ENCODE measurements at regions not wholly inside any gene's neighbourhood (a gene's known extent, or its start where the extent isn't known, plus 50 kb on each side); places are given as distances from the start of the nearest gene placed in this dataset.

DNA sequence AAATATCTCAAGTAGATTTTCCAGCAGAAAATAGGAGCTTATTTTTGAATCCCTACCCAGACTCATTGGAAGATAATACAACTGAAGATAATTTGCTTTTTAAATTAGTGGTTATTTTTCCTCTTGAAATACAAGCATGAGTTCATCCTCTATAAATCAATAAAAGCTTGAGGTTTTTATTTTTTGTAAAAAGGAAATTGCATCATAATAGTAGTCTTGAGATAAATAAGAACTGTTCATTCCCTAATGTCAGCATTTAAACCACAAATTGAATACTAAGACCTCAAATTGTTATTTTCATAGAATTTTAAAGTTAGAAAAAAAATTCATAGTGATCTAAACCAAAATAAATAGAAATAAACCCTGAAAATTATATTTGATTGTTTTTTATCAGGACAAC lies 719.1 kb downstream of the CD109 start:
- TF ChIP-seq TOX (CRISPR knock-in tag; IDR thresholded peaks at IDR 0.05; ENCODE audit: borderline replicate concordance) (no peak), GLIS3 (CRISPR knock-in tag; IDR thresholded peaks at IDR 0.05) (no peak), TCF4 (CRISPR knock-in tag; IDR thresholded peaks at IDR 0.05; ENCODE audit: borderline replicate concordance) (no peak), ZFP30 (CRISPR knock-in tag; IDR thresholded peaks at IDR 0.05) (no peak)
- TF ChIP-seq, protein P1, sequence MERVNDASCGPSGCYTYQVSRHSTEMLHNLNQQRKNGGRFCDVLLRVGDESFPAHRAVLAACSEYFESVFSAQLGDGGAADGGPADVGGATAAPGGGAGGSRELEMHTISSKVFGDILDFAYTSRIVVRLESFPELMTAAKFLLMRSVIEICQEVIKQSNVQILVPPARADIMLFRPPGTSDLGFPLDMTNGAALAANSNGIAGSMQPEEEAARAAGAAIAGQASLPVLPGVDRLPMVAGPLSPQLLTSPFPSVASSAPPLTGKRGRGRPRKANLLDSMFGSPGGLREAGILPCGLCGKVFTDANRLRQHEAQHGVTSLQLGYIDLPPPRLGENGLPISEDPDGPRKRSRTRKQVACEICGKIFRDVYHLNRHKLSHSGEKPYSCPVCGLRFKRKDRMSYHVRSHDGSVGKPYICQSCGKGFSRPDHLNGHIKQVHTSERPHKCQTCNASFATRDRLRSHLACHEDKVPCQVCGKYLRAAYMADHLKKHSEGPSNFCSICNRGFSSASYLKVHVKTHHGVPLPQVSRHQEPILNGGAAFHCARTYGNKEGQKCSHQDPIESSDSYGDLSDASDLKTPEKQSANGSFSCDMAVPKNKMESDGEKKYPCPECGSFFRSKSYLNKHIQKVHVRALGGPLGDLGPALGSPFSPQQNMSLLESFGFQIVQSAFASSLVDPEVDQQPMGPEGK (CRISPR knock-in tag; IDR thresholded peaks at IDR 0.05; ENCODE audit: borderline replicate concordance), result no peak
- TF ChIP-seq, protein P2, sequence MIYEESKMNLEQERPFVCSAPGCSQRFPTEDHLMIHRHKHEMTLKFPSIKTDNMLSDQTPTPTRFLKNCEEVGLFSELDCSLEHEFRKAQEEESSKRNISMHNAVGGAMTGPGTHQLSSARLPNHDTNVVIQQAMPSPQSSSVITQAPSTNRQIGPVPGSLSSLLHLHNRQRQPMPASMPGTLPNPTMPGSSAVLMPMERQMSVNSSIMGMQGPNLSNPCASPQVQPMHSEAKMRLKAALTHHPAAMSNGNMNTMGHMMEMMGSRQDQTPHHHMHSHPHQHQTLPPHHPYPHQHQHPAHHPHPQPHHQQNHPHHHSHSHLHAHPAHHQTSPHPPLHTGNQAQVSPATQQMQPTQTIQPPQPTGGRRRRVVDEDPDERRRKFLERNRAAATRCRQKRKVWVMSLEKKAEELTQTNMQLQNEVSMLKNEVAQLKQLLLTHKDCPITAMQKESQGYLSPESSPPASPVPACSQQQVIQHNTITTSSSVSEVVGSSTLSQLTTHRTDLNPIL (CRISPR knock-in tag; IDR thresholded peaks at IDR 0.05; ENCODE audit: low read depth), result no peak

Data from SK-N-SH treated with all-trans-retinoic acid at 6 μM for 48 hours (cell line).